ENCODE measurements at regions not wholly inside any gene's neighbourhood (a gene's known extent, or its start where the extent isn't known, plus 50 kb on each side); places are given as distances from the start of the nearest gene placed in this dataset.

DNA sequence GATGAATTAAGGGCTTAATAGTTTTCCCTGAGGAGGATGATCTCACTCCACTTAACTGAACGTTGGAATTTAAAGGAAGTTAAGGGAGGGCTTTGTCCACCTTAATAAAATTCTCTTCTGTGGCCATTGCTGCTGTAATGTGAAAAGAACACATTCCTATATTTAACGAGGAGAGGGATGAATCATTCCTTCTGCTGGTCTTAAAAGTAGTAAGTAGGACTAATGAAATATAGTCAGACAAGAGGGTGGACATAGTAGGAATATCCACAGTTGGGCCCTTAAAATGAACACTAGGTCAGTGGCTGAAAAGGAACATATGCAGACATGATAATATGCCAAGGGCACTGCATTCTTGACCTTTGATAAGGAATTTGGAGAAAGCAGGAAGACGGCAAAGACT, 405.6 kb downstream of the PMP22 start:
- TF ChIP-seq CEBPB (IDR thresholded peaks at IDR 0.05; ENCODE audit: low read depth): no peak
- TF ChIP-seq POLR2AphosphoS5 (IDR thresholded peaks at IDR 0.05; ENCODE audit: low read depth, low read length): no peak
- TF ChIP-seq MAX (IDR thresholded peaks at IDR 0.05): no peak
- TF ChIP-seq CTCF (IDR thresholded peaks at IDR 0.05 in 2 of 3, conservative IDR thresholded peaks at IDR 0.05 in 1 of 3; ENCODE audit: borderline replicate concordance in 1 of 3, insufficient read depth in 1 of 3, low read depth in 2 of 3, low read length in 2 of 3): no peak
- TF ChIP-seq CBX3 (IDR thresholded peaks at IDR 0.05; ENCODE audit: low read depth): no peak
- TF ChIP-seq POLR2A (IDR thresholded peaks at IDR 0.05; ENCODE audit: borderline replicate concordance, extremely low read depth, insufficient read depth, insufficient read length): no peak
- TF ChIP-seq EZH2 (IDR thresholded peaks at IDR 0.05): no peak
- TF ChIP-seq, protein P1, sequence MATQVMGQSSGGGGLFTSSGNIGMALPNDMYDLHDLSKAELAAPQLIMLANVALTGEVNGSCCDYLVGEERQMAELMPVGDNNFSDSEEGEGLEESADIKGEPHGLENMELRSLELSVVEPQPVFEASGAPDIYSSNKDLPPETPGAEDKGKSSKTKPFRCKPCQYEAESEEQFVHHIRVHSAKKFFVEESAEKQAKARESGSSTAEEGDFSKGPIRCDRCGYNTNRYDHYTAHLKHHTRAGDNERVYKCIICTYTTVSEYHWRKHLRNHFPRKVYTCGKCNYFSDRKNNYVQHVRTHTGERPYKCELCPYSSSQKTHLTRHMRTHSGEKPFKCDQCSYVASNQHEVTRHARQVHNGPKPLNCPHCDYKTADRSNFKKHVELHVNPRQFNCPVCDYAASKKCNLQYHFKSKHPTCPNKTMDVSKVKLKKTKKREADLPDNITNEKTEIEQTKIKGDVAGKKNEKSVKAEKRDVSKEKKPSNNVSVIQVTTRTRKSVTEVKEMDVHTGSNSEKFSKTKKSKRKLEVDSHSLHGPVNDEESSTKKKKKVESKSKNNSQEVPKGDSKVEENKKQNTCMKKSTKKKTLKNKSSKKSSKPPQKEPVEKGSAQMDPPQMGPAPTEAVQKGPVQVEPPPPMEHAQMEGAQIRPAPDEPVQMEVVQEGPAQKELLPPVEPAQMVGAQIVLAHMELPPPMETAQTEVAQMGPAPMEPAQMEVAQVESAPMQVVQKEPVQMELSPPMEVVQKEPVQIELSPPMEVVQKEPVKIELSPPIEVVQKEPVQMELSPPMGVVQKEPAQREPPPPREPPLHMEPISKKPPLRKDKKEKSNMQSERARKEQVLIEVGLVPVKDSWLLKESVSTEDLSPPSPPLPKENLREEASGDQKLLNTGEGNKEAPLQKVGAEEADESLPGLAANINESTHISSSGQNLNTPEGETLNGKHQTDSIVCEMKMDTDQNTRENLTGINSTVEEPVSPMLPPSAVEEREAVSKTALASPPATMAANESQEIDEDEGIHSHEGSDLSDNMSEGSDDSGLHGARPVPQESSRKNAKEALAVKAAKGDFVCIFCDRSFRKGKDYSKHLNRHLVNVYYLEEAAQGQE (IDR thresholded peaks at IDR 0.05; ENCODE audit: low read depth): no peak
- no peak for TF ChIP-seq EGR1 (IDR thresholded peaks at IDR 0.05; ENCODE audit: low read depth)
- TF ChIP-seq ELF1 (IDR thresholded peaks at IDR 0.05; ENCODE audit: borderline replicate concordance, low read depth): no peak
